Progenitor cell of endocrine pancreas (in vitro differentiated cells): ENCODE measurements at regions not wholly inside any gene's neighbourhood (a gene's known extent, or its start where the extent isn't known, plus 50 kb on each side); places are given as distances from the start of the nearest gene placed in this dataset.

ENCODE experiments used
- DNase-seq: peaks from one replicate; pipeline ENCODE4 v3.0.0; 2021; ENCODE audit warnings: low spot score; ENCODE audit not compliant: unreplicated experiment
- H3K27ac Mint-ChIP-seq: 2 replicates; pipeline ENCODE4 v1.8.0; 2021; ENCODE audit warnings: mild to moderate bottlenecking, moderate library complexity, mixed read lengths
- H3K27me3 Mint-ChIP-seq: 2 replicates; pipeline ENCODE4 v1.8.0; 2021; ENCODE audit warnings: mixed read lengths
- H3K36me3 Mint-ChIP-seq: 2 replicates; pipeline ENCODE4 v1.8.0; 2022; ENCODE audit warnings: mixed read lengths; ENCODE audit not compliant: insufficient read depth
- H3K4me1 Mint-ChIP-seq: 2 replicates; pipeline ENCODE4 v1.8.0; 2021; ENCODE audit warnings: low read depth, mixed read lengths
- H3K4me3 Mint-ChIP-seq: 2 replicates; pipeline ENCODE4 v1.8.0; 2021; ENCODE audit warnings: low read depth, mild to moderate bottlenecking, moderate library complexity, mixed read lengths
- H3K9me3 Mint-ChIP-seq: 2 replicates; pipeline ENCODE4 v1.8.0; 2021; ENCODE audit warnings: low read depth, mixed read lengths
- CTCF ChIP-seq: fragments of 200-600 bp; sonication (generic); IDR thresholded peaks from one replicate; pipeline ENCODE4 v1.5.0; 2021; ENCODE audit warnings: antibody characterized with exemption, mild to moderate bottlenecking; ENCODE audit not compliant: unreplicated experiment

DNA sequence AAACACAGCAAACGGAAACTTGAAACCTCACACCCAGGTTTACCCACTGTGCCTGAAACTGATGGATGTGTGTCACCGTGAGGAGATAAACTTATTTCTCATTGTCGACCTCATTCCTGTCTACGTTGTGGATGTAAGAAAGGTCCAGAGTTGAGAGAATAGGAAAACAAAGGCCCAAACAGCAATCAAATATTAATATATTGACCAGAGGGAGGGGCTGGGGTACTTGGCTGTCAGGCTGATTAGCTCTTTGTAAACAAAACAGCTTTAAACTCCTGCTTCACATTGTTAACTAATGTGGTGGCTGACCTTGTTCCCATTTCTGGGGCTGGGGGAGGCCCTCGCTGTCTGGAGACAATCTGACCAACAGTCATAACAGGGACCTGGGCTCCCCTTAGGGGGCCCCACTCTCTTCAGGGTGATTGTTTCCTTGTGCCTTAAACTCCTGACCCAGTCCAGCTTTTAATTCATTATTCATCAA lies 937.6 kb downstream of the MCTP2 start:
- peaks cover 9% of the 10 kb centered on the region for H3K9me3 Mint-ChIP-seq
- peak overlapping the region; percentile 81 for H3K27ac Mint-ChIP-seq
- peaks cover 46% of the 10 kb centered on the region for H3K4me1 Mint-ChIP-seq
- no peak overlapping the region for H3K4me3 Mint-ChIP-seq
- H3K27me3 Mint-ChIP-seq: no peaks in the 10 kb centered on the region
- TF ChIP-seq CTCF: no peak
- peaks cover 2% of the 10 kb centered on the region for H3K36me3 Mint-ChIP-seq
- no peak for DNase-seq

GRCh38 chr15:95169541-95170459 lies 938.4 kb downstream of the MCTP2 start:
- Mint-ChIP-seq H3K36me3 (peaks cover 2% of the 10 kb centered on the region), H3K9me3 (peaks cover 9% of the 10 kb centered on the region), H3K27ac (peak overlapping the region; percentile 94), H3K4me3 (peak overlapping the region; percentile 50), H3K4me1 (peaks cover 52% of the 10 kb centered on the region), H3K27me3 (no peaks in the 10 kb centered on the region)
- no peak for TF ChIP-seq CTCF
- DNase-seq: no peak

GRCh38 chr15:95170561-95171380 lies 939.4 kb downstream of the MCTP2 start:
- H3K27ac Mint-ChIP-seq: peak overlapping the region; percentile 94
- H3K4me1 Mint-ChIP-seq: peaks cover 53% of the 10 kb centered on the region
- no peak for TF ChIP-seq CTCF
- peaks cover 2% of the 10 kb centered on the region for H3K36me3 Mint-ChIP-seq
- DNase-seq: no peak
- H3K9me3 Mint-ChIP-seq: peaks cover 9% of the 10 kb centered on the region
- peak overlapping the region; percentile 50 for H3K4me3 Mint-ChIP-seq
- no peaks in the 10 kb centered on the region for H3K27me3 Mint-ChIP-seq

- Mint-ChIP-seq H3K9me3 (peaks cover 7% of the 10 kb centered on the region), H3K4me3 (no peak overlapping the region), H3K27me3 (no peaks in the 10 kb centered on the region), H3K36me3 (peaks cover 2% of the 10 kb centered on the region), H3K27ac (no peak overlapping the region), H3K4me1 (peaks cover 53% of the 10 kb centered on the region)
- DNase-seq: no peak
- no peak for TF ChIP-seq CTCF
These were observed 940.2 kb downstream of the MCTP2 start for GRCh38 chr15:95171564-95171963.
